Endothelial cell of umbilical vein (primary cell): ENCODE measurements at regions not wholly inside any gene's neighbourhood (a gene's known extent, or its start where the extent isn't known, plus 50 kb on each side); places are given as distances from the start of the nearest gene placed in this dataset.

Source experiments
- BruUV-seq: library from RNA; stranded (reverse); fragments of 400-500 nt; replicated peaks from 2 replicates; lab custom pipeline; 2021; lab: Mats Ljungman, UMichigan
- CTCF ChIA-PET: fragments of 300-600, 350-600 bp; sonication (Branson Sonifier 250); formaldehyde crosslinking; loops from one replicate; lab custom pipeline; 2021; ENCODE audit warnings: antibody characterized with exemption, inconsistent platforms; lab: Charles Lee
- POLR2A ChIA-PET: fragments of 300-600, 350-600 bp; sonication (Branson Sonifier 250); formaldehyde crosslinking; loops from one replicate; lab custom pipeline; 2021; ENCODE audit warnings: antibody characterized with exemption, inconsistent platforms; lab: Charles Lee
- DNase-seq: peaks from one replicate; pipeline ENCODE4 v3.0.0-alpha.2; 2011; ENCODE audit warnings: low read depth, low spot score
- FAIRE-seq: peaks from 2 replicates; lab custom pipeline; 2011; peaks lifted over from hg19 to GRCh38; lab: Jason Lieb, UNC
- H2AFZ ChIP-seq: 2 replicates; pipeline ENCODE4 v1.6.0; 2012; ENCODE audit warnings: low read depth, low read length, control low read depth, inconsistent platforms
- H3K27ac ChIP-seq: 2 replicates; pipeline ENCODE4 v1.5.1; 2011; ENCODE audit warnings: low read depth, mild to moderate bottlenecking, control low read depth, low read length, moderate library complexity; ENCODE audit not compliant: insufficient read depth
- H3K27me3 ChIP-seq, 2 experiments: 2 replicates each; pipeline versions ENCODE4 v1.6.0 to v1.6.1; 2011; ENCODE audit warnings: low read length in 2 of 2, mixed read lengths in 1 of 2; ENCODE audit not compliant: control insufficient read depth in 2 of 2, insufficient read depth in 2 of 2
- H3K36me3 ChIP-seq, 2 experiments: 2 replicates in 1 of 2; 3 replicates in 1 of 2; pipeline ENCODE4 v1.5.1; 2011; ENCODE audit warnings: low read length in 2 of 2, mild to moderate bottlenecking in 1 of 2, moderate library complexity in 1 of 2; ENCODE audit not compliant: control insufficient read depth in 2 of 2, insufficient read depth in 2 of 2; ENCODE audit errors: extremely low read depth in 1 of 2
- H3K4me1 ChIP-seq: 3 replicates; pipeline ENCODE4 v1.5.1; 2011; ENCODE audit warnings: mild to moderate bottlenecking, low read length; ENCODE audit not compliant: control insufficient read depth, insufficient read depth; ENCODE audit errors: extremely low read depth
- H3K4me2 ChIP-seq: 2 replicates; pipeline ENCODE4 v1.6.1; 2011; ENCODE audit warnings: low read length, control low read depth, mixed read lengths; ENCODE audit not compliant: insufficient read depth
- H3K4me3 ChIP-seq, 3 experiments: fragments of 200-600 bp in 1 of 3; sonication (generic), shearing (Covaris generic) in 1 of 3; replicated peaks in 1 of 3; 2 replicates each; pipeline ENCODE4 v1.5.1; 2011 to 2016; ENCODE audit warnings: control low read depth in 3 of 3, low read length in 3 of 3, mild to moderate bottlenecking in 2 of 3, inconsistent platforms in 1 of 3, low read depth in 1 of 3, moderate library complexity in 1 of 3; ENCODE audit not compliant: insufficient read depth in 1 of 3
- H3K79me2 ChIP-seq: 2 replicates; pipeline ENCODE4 v1.6.0; 2012; ENCODE audit warnings: low read length, inconsistent platforms; ENCODE audit not compliant: control insufficient read depth, insufficient read depth
- H3K9ac ChIP-seq: replicated peaks from 2 replicates; pipeline ENCODE3; 2011; ENCODE audit warnings: low read length, control low read depth; ENCODE audit not compliant: insufficient read depth; ENCODE audit errors: extremely low read depth
- H3K9me1 ChIP-seq: replicated peaks from 3 replicates; pipeline ENCODE4 v1.6.0; 2011; ENCODE audit warnings: mild to moderate bottlenecking, low read length; ENCODE audit not compliant: control insufficient read depth, insufficient read depth; ENCODE audit errors: extremely low read depth
- H3K9me3 ChIP-seq: replicated peaks from 2 replicates; pipeline ENCODE4 v1.5.1; 2012; ENCODE audit warnings: low read length, inconsistent platforms; ENCODE audit not compliant: control insufficient read depth, insufficient read depth
- H4K20me1 ChIP-seq: replicated peaks from 2 replicates; pipeline ENCODE3; 2011; ENCODE audit warnings: mild to moderate bottlenecking, low read length; ENCODE audit not compliant: control insufficient read depth, insufficient read depth; ENCODE audit errors: extremely low read depth
- CTCF ChIP-seq, 2 donors: IDR thresholded peaks; 1 replicate in 1 of 2; 2 replicates in 1 of 2; pipeline ENCODE4 v1.5.1; 2011; ENCODE audit warnings: low read length in 2 of 2, mild to moderate bottlenecking in 2 of 2, moderate library complexity in 2 of 2, control low read depth in 1 of 2, inconsistent platforms in 1 of 2, low read depth in 1 of 2; ENCODE audit not compliant: insufficient read depth in 1 of 2; ENCODE audit errors: extremely low read depth in 1 of 2
- EZH2 ChIP-seq: IDR thresholded peaks from 2 replicates; pipeline ENCODE4 v1.6.1; 2012; ENCODE audit warnings: borderline replicate concordance, low read depth, mild to moderate bottlenecking, moderate library complexity, low read length, inconsistent platforms; ENCODE audit not compliant: severe bottlenecking
- FOS ChIP-seq: IDR thresholded peaks from 2 replicates; pipeline ENCODE4 v1.6.1; 2011; ENCODE audit warnings: mild to moderate bottlenecking, low read length, moderate library complexity, borderline replicate concordance; ENCODE audit not compliant: insufficient read depth
- GATA2 ChIP-seq: IDR thresholded peaks from 2 replicates; pipeline ENCODE4 v1.7.0; 2011; ENCODE audit warnings: low read depth, mild to moderate bottlenecking, moderate library complexity, mixed read lengths, low read length; ENCODE audit not compliant: insufficient read length, insufficient read depth
- JUN ChIP-seq: IDR thresholded peaks from 2 replicates; pipeline ENCODE4 v1.6.1; 2011; ENCODE audit warnings: borderline replicate concordance, low read depth; ENCODE audit not compliant: insufficient read length, insufficient read depth
- MAX ChIP-seq: IDR thresholded peaks from 2 replicates; pipeline ENCODE4 v1.6.1; 2011; ENCODE audit not compliant: insufficient read depth, insufficient read length
- MYC ChIP-seq: IDR thresholded peaks from one replicate; pipeline ENCODE4 v1.6.1; 2011; ENCODE audit warnings: mild to moderate bottlenecking, low read depth, low read length
- POLR2A ChIP-seq: IDR thresholded peaks from 2 replicates; pipeline ENCODE4 v1.6.1; 2012; ENCODE audit warnings: low read depth, mild to moderate bottlenecking, control low read depth, low read length
- POLR2AphosphoS5 ChIP-seq: IDR thresholded peaks from 2 replicates; pipeline ENCODE4 v1.6.1; 2012; ENCODE audit warnings: low read depth, mild to moderate bottlenecking, control low read depth, low read length, moderate library complexity; ENCODE audit not compliant: insufficient read depth
- dilution Hi-C: fragments of 300-500 bp; cut with MboI; formaldehyde crosslinking; loops from one replicate; pipeline ENCODE4 v1.15.0; 2019; ENCODE audit warnings: low sequenced_read_pairs; ENCODE audit not compliant: extremely low pct_ligation_motif_present
- intact Hi-C: fragments of 100-400 bp; cut with micrococcal nuclease; formaldehyde crosslinking; loops from one replicate; pipeline ENCODE4 v1.10.0; 2022

GRCh38 chr2:104982111-104982510 is 55.8 kb upstream of the MRPS9 start:
- no peaks in the 10 kb centered on the region for H4K20me1 ChIP-seq
- dilution Hi-C loops (no loop called here), intact Hi-C loops (no loop called here)
- no peaks in the 10 kb centered on the region for H3K9me3 ChIP-seq
- no peaks in the 10 kb centered on the region for H3K9me1 ChIP-seq
- DNase-seq = no peak
- no peak for TF ChIP-seq MAX
- no peak for TF ChIP-seq MYC
- no peak for TF ChIP-seq JUN
- TF ChIP-seq POLR2AphosphoS5 = no peak
- no peak for TF ChIP-seq FOS
- TF ChIP-seq GATA2 = no peak
- no peak for TF ChIP-seq CTCF (IDR thresholded peaks at IDR 0.05; ENCODE audit: extremely low read depth in 1 of 2, insufficient read depth in 1 of 2, low read depth in 1 of 2, low read length in 2 of 2)
- no peak for TF ChIP-seq EZH2
- no peak for TF ChIP-seq POLR2A
- CTCF ChIA-PET = no interaction called here
- H3K27me3 ChIP-seq = no peaks in the 10 kb centered on the region
- no peak for FAIRE-seq
- no peaks in the 10 kb centered on the region for H3K79me2 ChIP-seq
- H3K4me1 ChIP-seq = no peaks in the 10 kb centered on the region
- H3K4me2 ChIP-seq = no peak overlapping the region
- H3K36me3 ChIP-seq = no peaks in the 10 kb centered on the region
- H3K9ac ChIP-seq = no peak overlapping the region
- POLR2A ChIA-PET = no interaction called here
- H2AFZ ChIP-seq = no peak overlapping the region
- H3K27ac ChIP-seq = no peak overlapping the region
- H3K4me3 ChIP-seq = no peak overlapping the region
- BruUV-seq = no TSS peak
